Upper lobe of right lung (tissue), 1 donor: ENCODE measurements at regions not wholly inside any gene's neighbourhood (a gene's known extent, or its start where the extent isn't known, plus 50 kb on each side); places are given as distances from the start of the nearest gene placed in this dataset.

Source experiments
- ATAC-seq: fragments of 200-7000 bp; cut with Tn5 transposase; one replicate; pipeline ENCODE4 v1.9.1; 2020; ENCODE audit warnings: mild to moderate bottlenecking, moderate library complexity
- DNase-seq: peaks from one replicate; pipeline ENCODE4 v3.0.0-alpha.2; 2020
- H3K27ac ChIP-seq: fragments of 200-600 bp; one replicate; pipeline ENCODE4 v1.8.0; 2022
- H3K27me3 ChIP-seq: fragments of 200-600 bp; one replicate; pipeline ENCODE4 v1.8.0; 2022; ENCODE audit warnings: mild to moderate bottlenecking
- H3K36me3 ChIP-seq: fragments of 200-600 bp; one replicate; pipeline ENCODE4 v1.8.0; 2022
- H3K4me1 ChIP-seq: fragments of 200-600 bp; one replicate; pipeline ENCODE4 v1.8.0; 2022
- H3K4me3 ChIP-seq: fragments of 200-600 bp; one replicate; pipeline ENCODE4 v1.8.0; 2022; ENCODE audit warnings: mild to moderate bottlenecking
- H3K9me3 ChIP-seq: fragments of 200-600 bp; one replicate; pipeline ENCODE4 v1.8.0; 2022
- CTCF ChIP-seq: fragments of 200-600 bp; IDR thresholded peaks from one replicate; pipeline ENCODE4 v1.8.0; 2022; ENCODE audit warnings: antibody characterized with exemption
- intact Hi-C: fragments of 100-400 bp; cut with DNase I; formaldehyde crosslinking; loops from one replicate; pipeline ENCODE4 v1.11.0; 2022
- donor health status: DM: no; HTN: yes; CAD: no; lungs with severe emphysema.

GRCh38 chr6:139768196-139768595 is 393.7 kb upstream of the CITED2 start:
- no peak overlapping the region for H3K27ac ChIP-seq
- ATAC-seq (no peak), DNase-seq (no peak)
- H3K9me3 ChIP-seq: no peaks in the 10 kb centered on the region
- H3K36me3 ChIP-seq: no peaks in the 10 kb centered on the region
- peaks cover 26% of the 10 kb centered on the region for H3K4me1 ChIP-seq
- TF ChIP-seq CTCF: no peak
- H3K27me3 ChIP-seq: no peaks in the 10 kb centered on the region
- no peak overlapping the region for H3K4me3 ChIP-seq
- intact Hi-C loops: no loop called here

- intact Hi-C loops: no loop called here
- Histone ChIP-seq H3K27me3 (no peaks in the 10 kb centered on the region), H3K9me3 (no peaks in the 10 kb centered on the region), H3K36me3 (no peaks in the 10 kb centered on the region), H3K4me1 (peaks cover 26% of the 10 kb centered on the region), H3K4me3 (no peak overlapping the region), H3K27ac (no peak overlapping the region)
- DNase-seq: no peak
- no peak for TF ChIP-seq CTCF
- ATAC-seq: no peak
These were observed 392.3 kb upstream of the CITED2 start for GRCh38 chr6:139766796-139767195.

- DNase-seq (no peak), ATAC-seq (peak; percentile 40)
- Histone ChIP-seq H3K4me1 (peaks cover 26% of the 10 kb centered on the region), H3K27me3 (no peaks in the 10 kb centered on the region), H3K27ac (peak overlapping the region; percentile 59), H3K9me3 (no peaks in the 10 kb centered on the region), H3K36me3 (no peaks in the 10 kb centered on the region), H3K4me3 (no peak overlapping the region)
- TF ChIP-seq CTCF: no peak
- intact Hi-C loops: no loop called here
These were observed 391.4 kb upstream of the CITED2 start for GRCh38 chr6:139765825-139766285.

- Histone ChIP-seq H3K36me3 (no peaks in the 10 kb centered on the region), H3K27ac (peak overlapping the region; percentile 59), H3K27me3 (no peaks in the 10 kb centered on the region), H3K4me1 (peaks cover 26% of the 10 kb centered on the region), H3K4me3 (no peak overlapping the region), H3K9me3 (no peaks in the 10 kb centered on the region)
- DNase-seq: no peak
- intact Hi-C loops: no loop called here
- TF ChIP-seq CTCF: no peak
- ATAC-seq: peak; percentile 72
These were observed 390.1 kb upstream of the CITED2 start for GRCh38 chr6:139764498-139764986.

- Histone ChIP-seq H3K36me3 (no peaks in the 10 kb centered on the region), H3K27ac (peak overlapping the region; percentile 59), H3K4me1 (peaks cover 27% of the 10 kb centered on the region), H3K9me3 (no peaks in the 10 kb centered on the region), H3K4me3 (no peak overlapping the region), H3K27me3 (no peaks in the 10 kb centered on the region)
- no peak for TF ChIP-seq CTCF
- ATAC-seq (peak; percentile 75), DNase-seq (no peak)
- intact Hi-C loops: no loop called here
These were observed 389.2 kb upstream of the CITED2 start for GRCh38 chr6:139763468-139764210.
